Memory B cell (primary cell): ENCODE measurements at regions not wholly inside any gene's neighbourhood (a gene's known extent, or its start where the extent isn't known, plus 50 kb on each side); places are given as distances from the start of the nearest gene placed in this dataset.

Experiments
- ATAC-seq: fragments of 150-1000 bp; cut with Tn5 transposase; 2 replicates; pipeline ENCODE4 v1.10.0; 2021; ENCODE audit warnings: low read depth, mild to moderate bottlenecking, moderate library complexity
- DNase-seq, 2 donors: peaks; one replicate each; pipeline ENCODE4 v3.0.0; 2022; ENCODE audit warnings: low spot score in 2 of 2
- H3K27ac Mint-ChIP-seq: one replicate; pipeline ENCODE4 v1.8.0; 2022; ENCODE audit warnings: mild to moderate bottlenecking, moderate library complexity, mixed read lengths
- H3K27me3 Mint-ChIP-seq: one replicate; pipeline ENCODE4 v1.8.0; 2022; ENCODE audit warnings: mixed read lengths
- H3K36me3 Mint-ChIP-seq: one replicate; pipeline ENCODE4 v1.8.0; 2022; ENCODE audit warnings: mild to moderate bottlenecking, mixed read lengths
- H3K4me1 Mint-ChIP-seq: one replicate; pipeline ENCODE4 v1.8.0; 2022; ENCODE audit warnings: mixed read lengths
- H3K4me3 Mint-ChIP-seq: one replicate; pipeline ENCODE4 v1.8.0; 2022; ENCODE audit warnings: mild to moderate bottlenecking, moderate library complexity, mixed read lengths
- H3K9me3 Mint-ChIP-seq: one replicate; pipeline ENCODE4 v1.8.0; 2022; ENCODE audit warnings: mixed read lengths

DNA sequence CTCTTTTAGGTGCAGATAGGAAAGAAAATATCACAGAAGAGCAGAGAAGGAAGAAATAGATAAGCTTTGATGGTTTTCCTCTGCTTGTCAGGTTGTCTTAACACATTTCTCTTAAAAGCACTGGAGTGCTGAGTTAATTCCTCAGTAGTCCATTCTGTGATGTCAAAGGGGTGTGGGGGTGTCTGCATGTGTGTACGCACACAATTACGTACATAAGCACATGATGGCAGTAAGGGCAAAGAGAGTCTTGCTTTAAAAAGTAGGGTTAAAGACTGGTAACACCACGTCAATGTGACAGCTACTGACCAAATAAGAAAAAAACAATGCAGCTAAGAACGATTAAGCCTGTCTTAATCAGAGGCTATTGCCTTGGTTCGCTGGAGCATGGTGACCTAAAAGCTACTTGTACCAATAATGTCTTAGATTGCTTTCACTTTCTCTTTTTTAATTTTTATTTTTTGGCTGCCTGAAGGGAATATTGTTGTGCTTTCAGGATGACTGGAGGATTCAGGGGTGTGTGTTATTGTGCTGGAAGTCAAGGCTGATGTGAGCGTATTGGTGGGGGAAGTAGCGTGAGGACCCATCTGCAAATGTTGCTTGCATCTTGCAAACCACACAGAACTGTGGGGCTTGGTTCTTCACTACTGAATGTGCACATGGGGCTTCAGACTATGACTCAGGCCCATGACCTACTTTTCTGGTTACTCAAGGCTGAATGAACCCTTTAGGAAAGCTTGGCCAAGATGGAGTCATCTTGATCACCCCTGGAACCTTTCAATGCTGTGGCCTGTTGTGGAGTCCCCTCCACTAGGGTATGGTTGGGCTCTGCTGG lies 417.8 kb upstream of the TPM1 start:
- ATAC-seq, result no peak
- DNase-seq, result no peak
- Mint-ChIP-seq H3K27me3 (no peaks in the 10 kb centered on the region), H3K9me3 (no peaks in the 10 kb centered on the region), H3K27ac (no peak overlapping the region), H3K4me3 (peak overlapping the region; percentile 49), H3K36me3 (no peaks in the 10 kb centered on the region), H3K4me1 (peaks cover 2% of the 10 kb centered on the region)

DNA sequence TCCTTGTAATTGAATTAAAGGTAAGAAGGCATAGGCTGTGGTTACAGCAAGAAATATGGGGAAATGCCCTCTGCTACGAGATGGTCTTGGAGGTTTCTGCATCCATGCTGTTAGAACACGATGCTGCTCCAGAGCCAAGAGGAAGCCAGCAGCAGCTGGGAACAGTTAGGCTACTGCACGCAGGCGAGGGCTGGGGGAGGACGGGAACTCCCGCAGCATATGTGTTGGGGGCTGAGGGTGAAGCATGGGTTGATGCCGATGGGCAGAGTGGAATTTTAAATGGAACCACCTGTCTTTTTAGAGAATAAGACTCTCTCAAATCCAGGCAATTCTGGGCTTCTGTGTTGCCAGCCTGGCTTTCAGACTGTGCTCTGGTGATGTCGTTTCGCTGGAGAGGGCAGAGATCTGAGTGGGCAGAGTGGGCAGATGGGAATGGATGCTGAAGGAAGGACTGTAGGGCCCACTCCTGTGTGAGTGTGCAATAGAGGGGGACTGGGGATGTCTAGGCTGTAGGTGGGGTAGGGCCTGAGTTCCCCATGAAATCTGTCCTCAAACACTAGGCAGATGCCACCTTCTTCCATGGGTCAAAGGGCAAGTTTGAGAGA lies 417.0 kb upstream of the TPM1 start:
- DNase-seq (no peak), ATAC-seq (no peak)
- Mint-ChIP-seq H3K27me3 (peaks cover 2% of the 10 kb centered on the region), H3K4me1 (peaks cover 2% of the 10 kb centered on the region), H3K9me3 (no peaks in the 10 kb centered on the region), H3K36me3 (no peaks in the 10 kb centered on the region), H3K4me3 (no peak overlapping the region), H3K27ac (no peak overlapping the region)

DNA sequence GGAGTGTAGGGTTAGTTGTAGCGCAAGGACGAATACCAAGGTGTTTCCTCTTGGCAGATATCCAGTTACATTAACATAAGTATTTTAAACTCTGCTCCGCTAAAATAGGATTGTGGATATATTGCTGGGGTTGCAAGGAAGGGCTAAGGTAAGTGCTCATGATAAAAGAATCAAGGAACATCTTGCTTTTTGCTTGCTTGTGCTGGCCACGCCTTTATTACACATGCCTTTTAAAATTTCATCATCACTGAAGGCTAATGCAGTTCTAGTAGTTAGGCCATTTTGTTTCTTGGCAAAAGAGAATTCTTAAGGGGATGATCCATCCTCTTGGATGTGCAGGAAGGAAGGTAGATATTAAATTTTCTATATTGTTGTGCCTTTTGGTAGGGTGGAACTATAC lies 415.6 kb upstream of the TPM1 start:
- ATAC-seq, result no peak

DNA sequence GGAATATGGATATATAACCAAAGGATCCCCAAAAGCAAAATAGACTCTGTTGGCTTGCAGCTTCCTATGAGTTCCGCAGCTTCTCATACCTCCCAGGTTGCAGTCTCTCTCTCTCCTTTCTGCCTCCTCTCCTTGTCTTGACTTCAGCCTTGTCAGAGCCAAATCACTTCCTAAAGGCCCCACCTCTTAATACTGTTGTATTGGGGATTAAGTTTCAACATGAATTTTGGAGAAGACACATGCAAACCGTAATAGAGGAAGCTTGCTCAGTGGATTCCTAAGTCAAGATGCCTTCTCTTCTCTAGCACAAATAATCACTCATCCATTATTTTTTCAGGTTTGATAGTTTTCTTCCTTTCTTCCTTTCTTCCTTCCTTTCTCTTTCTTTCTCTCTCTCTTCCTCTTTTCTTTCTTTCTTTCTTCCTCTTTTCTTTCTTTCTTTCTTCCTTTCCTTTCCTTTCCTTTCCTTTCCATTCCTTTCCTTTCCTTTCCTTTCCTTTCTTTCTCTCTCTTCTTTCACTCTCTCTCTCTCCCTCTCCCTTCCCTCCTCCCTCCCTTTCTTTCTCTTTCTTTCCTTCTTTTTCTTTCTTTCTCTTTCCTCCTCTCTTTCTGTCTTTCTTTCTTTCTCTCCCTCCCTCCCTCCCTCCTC lies 411.3 kb upstream of the TPM1 start:
- Mint-ChIP-seq H3K27ac (no peak overlapping the region), H3K36me3 (no peaks in the 10 kb centered on the region), H3K4me1 (no peaks in the 10 kb centered on the region), H3K27me3 (peaks cover 3% of the 10 kb centered on the region), H3K9me3 (no peaks in the 10 kb centered on the region), H3K4me3 (no peak overlapping the region)
- ATAC-seq, result no peak
- DNase-seq, result no peak

More for the DNA sequence above, 415.6 kb upstream of the TPM1 start:
- Mint-ChIP-seq H3K36me3 (no peaks in the 10 kb centered on the region), H3K4me3 (no peak overlapping the region), H3K27ac (no peak overlapping the region), H3K27me3 (peaks cover 2% of the 10 kb centered on the region), H3K9me3 (no peaks in the 10 kb centered on the region), H3K4me1 (peaks cover 2% of the 10 kb centered on the region)
- no peak for DNase-seq

DNA sequence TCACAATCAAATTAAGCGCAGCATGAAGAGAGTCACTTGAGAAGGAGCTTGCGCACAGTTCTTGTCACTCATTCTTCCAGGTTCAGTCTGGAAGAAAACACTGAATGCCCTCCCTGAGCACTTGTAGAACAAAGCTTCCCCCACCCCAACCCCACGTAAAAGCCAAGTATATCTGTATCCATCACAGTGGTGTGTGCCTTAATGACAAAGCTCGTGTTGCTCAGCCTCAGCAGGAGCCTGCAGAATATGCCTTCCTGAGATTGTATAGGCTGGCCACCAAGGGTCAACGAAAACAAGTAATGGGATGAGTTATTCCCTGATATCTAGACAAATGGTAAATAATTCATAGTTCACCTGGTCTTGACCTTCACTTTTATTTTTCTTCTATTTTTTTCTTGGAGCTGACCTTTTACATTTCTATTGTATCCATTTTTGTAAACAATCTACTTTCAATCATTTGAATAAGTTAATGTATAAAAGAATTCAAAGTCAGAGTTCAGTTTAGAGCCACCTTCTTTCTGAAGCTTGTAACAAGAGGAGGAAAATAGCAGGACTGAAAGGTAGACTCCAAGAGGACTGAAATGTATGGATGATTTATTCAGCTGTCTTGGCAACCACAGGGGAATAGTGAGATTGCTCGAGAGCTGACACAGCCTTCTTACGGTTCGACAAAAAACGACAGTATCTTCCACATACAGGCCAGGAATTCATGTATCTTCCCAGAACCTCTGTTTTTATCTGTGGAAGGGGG lies 405.5 kb upstream of the TPM1 start:
- H3K9me3 Mint-ChIP-seq, result no peaks in the 10 kb centered on the region
- no peak for ATAC-seq
- DNase-seq, result no peak
- no peak overlapping the region for H3K27ac Mint-ChIP-seq
- H3K4me3 Mint-ChIP-seq, result no peak overlapping the region
- no peaks in the 10 kb centered on the region for H3K4me1 Mint-ChIP-seq
- no peaks in the 10 kb centered on the region for H3K36me3 Mint-ChIP-seq
- H3K27me3 Mint-ChIP-seq, result peaks cover 2% of the 10 kb centered on the region

DNA sequence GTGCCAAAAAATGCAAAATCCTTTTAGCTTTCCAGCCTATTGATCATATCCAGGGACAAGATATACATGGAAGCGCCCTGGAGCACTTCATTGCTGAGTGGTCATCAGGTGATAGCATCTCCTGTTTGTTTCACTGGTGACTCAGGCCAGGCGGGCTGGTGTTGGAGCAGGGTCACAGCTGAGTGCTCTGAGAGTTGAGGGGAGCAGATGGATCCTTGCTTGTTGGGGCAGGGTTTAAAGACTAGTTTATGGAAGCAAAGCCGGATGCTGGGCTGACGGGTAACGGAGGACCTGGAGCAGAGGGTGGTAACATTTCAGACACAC lies 405.0 kb upstream of the TPM1 start:
- H3K36me3 Mint-ChIP-seq, result no peaks in the 10 kb centered on the region
- no peak for ATAC-seq
- no peak for DNase-seq
- no peak overlapping the region for H3K4me3 Mint-ChIP-seq
- H3K9me3 Mint-ChIP-seq, result no peaks in the 10 kb centered on the region
- H3K4me1 Mint-ChIP-seq, result no peaks in the 10 kb centered on the region
- no peak overlapping the region for H3K27ac Mint-ChIP-seq
- H3K27me3 Mint-ChIP-seq, result peaks cover 2% of the 10 kb centered on the region

DNA sequence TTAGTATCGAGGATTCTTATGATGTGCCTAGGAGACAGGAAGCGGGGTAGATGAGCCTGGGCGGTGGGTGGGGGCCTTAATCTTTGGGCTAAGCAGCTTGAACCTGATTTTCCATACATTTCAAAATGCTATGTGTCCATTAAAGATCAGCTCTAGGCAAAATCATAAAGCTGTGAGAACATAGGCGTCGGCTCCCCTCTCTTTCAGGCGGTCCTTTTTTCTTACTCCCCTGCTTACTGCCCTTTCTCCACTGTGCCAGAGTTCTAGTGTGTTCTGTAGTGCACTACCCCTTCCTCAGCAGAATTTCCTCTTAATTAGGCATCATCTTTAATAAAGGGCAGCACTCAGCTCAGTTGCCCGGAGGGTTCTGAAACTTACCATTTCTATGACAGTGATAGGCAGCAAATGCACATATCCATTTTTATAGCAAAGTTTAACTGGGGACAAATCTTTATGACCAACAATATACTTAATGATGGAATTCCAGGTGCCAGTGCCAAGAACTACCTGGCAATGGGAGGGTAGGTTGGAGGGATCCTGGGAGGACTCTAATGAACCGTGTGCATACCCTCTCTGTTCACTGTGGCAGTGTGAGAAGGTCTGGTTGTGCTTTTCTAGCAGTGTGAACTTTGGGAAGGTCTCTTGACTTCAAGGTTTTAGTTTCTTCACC lies 404.5 kb upstream of the TPM1 start:
- Mint-ChIP-seq H3K9me3 (no peaks in the 10 kb centered on the region), H3K27ac (no peak overlapping the region), H3K27me3 (peaks cover 2% of the 10 kb centered on the region), H3K36me3 (no peaks in the 10 kb centered on the region), H3K4me1 (no peaks in the 10 kb centered on the region), H3K4me3 (no peak overlapping the region)
- ATAC-seq, result no peak
- no peak for DNase-seq

DNA sequence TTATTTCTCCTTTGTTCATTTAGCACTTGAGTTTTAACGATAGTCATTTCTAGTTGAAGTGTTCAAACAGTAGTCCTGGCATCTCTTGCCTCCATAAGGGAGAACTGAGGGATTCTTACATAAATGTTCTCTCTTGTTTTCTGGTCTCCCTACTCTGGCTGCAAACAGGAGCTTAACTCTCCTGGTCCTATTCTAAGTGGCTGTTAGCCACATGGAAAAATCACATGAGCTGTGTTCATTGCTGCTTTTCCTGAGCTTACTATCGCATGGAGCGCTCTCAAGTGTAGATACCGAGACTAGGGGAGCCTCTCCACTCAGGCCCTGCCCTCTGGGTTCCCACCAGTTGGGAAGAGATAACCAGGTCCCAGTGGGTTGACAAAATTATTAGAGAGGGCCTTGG lies 403.1 kb upstream of the TPM1 start:
- Mint-ChIP-seq H3K36me3 (no peaks in the 10 kb centered on the region), H3K27ac (no peak overlapping the region), H3K4me3 (no peak overlapping the region), H3K9me3 (no peaks in the 10 kb centered on the region), H3K27me3 (peaks cover 2% of the 10 kb centered on the region), H3K4me1 (no peaks in the 10 kb centered on the region)
- ATAC-seq (no peak), DNase-seq (no peak)

DNA sequence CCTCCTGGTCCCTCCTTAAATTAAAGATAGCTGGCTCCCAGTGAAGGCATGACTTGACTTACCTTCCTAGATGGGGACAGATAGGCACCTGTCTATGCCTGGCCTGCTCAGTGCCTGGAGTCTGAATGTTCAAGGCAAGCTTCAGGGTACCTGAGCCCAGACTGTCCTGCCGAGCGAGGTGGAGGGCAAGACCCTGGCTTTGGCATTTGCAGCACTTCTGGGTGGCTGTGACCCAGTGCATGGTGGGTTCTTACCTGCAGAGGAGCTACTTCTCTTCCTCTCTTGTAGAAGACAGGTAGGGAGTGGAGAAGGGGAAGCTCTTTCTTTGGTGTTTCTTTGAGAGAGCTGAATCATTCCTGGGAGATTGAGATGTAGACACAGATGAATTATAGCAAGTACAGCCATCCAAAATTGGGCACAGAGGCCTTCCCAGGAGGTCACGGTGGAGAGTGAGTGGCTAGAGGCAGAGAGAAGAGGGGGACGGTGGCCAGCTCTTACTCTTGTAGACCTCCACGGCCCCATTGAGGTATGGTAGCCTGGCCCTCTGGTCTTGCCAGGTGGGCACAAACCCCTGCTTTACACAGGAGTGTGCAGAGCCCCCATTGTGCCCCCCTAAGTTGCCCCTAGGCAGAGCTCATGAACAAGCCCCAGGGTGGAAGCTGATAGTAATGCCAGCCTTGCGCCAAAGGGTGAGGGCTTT lies 402.5 kb upstream of the TPM1 start:
- H3K27me3 Mint-ChIP-seq, result peaks cover 5% of the 10 kb centered on the region
- ATAC-seq, result no peak

DNA sequence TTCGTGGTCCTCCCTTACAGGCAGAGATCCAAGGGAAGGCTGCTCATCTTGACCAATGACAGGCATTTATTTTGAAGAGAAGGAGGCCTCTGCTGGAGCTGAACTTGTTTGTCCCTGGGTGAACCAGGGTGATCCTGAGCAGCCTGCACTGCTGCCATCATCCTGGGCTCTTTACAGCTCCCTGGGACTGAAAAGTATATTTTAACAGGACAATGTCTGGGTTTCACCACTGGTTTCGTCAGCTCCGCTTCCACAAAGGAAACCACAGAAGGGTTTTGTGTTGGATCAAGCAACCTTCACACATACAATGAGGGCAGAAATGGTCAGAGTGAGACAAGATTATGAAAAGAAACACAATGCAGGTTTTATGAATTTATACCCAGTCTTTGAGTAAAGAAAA lies 400.7 kb upstream of the TPM1 start:
- DNase-seq (no peak), ATAC-seq (no peak)
- Mint-ChIP-seq H3K27me3 (peaks cover 5% of the 10 kb centered on the region), H3K9me3 (no peaks in the 10 kb centered on the region), H3K4me1 (no peaks in the 10 kb centered on the region), H3K36me3 (no peaks in the 10 kb centered on the region), H3K27ac (no peak overlapping the region), H3K4me3 (no peak overlapping the region)

More for the DNA sequence above, 402.5 kb upstream of the TPM1 start:
- Mint-ChIP-seq H3K4me1 (no peaks in the 10 kb centered on the region), H3K4me3 (no peak overlapping the region), H3K36me3 (no peaks in the 10 kb centered on the region), H3K9me3 (no peaks in the 10 kb centered on the region), H3K27ac (no peak overlapping the region)
- DNase-seq, result no peak

DNA sequence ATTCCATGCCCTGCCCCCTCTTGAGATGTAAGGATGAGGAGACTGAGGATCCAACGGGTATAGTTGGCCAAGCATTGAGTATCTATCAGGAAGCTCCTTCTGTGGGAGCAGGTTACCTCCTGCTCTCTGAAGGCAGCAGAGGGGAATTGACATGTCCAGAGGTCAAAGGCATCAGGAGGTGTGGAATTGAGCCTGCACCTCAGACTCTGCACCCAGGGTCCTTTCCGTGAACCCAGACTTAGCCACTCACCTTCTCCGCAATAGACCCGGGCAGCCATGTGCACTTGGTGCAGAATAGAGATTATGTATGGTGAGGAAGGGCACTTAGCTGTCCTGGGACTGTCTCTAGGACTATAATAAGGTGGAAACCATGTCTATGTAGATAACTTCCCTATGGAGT lies 399.0 kb upstream of the TPM1 start:
- ATAC-seq (no peak), DNase-seq (no peak)
- no peaks in the 10 kb centered on the region for H3K36me3 Mint-ChIP-seq
- H3K9me3 Mint-ChIP-seq, result no peaks in the 10 kb centered on the region
- H3K27me3 Mint-ChIP-seq, result peaks cover 5% of the 10 kb centered on the region
- H3K27ac Mint-ChIP-seq, result no peak overlapping the region
- H3K4me1 Mint-ChIP-seq, result no peaks in the 10 kb centered on the region
- H3K4me3 Mint-ChIP-seq, result no peak overlapping the region

DNA sequence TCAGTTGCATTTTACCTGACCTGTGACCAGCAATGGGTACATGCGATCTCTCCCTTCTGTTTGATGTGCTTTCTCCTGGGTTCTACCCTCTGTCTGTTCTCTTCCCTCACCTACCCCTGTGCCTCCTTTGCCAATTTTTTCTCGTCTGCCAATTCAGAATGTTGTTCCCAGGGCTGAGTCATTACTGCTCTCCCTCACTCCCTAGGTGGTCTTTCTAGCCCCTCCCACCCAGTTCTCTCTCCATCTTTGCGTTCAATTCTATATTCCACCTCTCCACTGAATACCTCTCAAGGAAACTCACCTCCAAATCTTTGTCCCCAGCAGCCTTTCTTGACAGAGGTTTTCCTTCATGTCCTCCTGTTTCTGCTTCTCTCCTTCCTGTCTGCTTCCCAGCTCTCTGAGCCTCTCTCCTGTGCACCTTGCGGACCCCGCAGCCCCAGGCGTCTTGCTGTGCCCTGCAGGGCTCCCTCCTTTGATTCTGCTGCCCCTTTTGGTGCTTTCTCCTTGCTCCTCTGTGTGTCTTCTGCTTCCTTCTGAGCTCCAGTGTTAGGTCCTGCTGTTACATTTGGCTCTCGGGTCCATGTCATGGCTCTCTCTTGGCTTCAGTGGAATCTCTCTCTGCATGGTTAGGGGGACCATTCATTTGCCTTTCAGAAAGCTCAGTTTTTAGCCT lies 398.2 kb upstream of the TPM1 start:
- peaks cover 5% of the 10 kb centered on the region for H3K27me3 Mint-ChIP-seq
- no peak for DNase-seq
- H3K27ac Mint-ChIP-seq, result no peak overlapping the region
- H3K4me3 Mint-ChIP-seq, result no peak overlapping the region
- no peak for ATAC-seq
- no peaks in the 10 kb centered on the region for H3K4me1 Mint-ChIP-seq
- no peaks in the 10 kb centered on the region for H3K36me3 Mint-ChIP-seq
- H3K9me3 Mint-ChIP-seq, result no peaks in the 10 kb centered on the region
